Pancreas (tissue), 10 donors: ENCODE measurements at regions not wholly inside any gene's neighbourhood (a gene's known extent, or its start where the extent isn't known, plus 50 kb on each side); places are given as distances from the start of the nearest gene placed in this dataset.
"Not testable (repeated sequence)": the region's sequence is repeated elsewhere in the genome, so short reads cannot be mapped to it uniquely, and the experiment has no call there.

Source experiments
- ATAC-seq, 4 donors: fragments of 200-7000 bp; cut with Tn5 transposase; one replicate each; pipeline versions ENCODE4 v1.8.0 to v1.9.1; 2020; ENCODE audit warnings: mild to moderate bottlenecking in 4 of 4, moderate library complexity in 4 of 4
- DNase-seq, 6 donors: peaks; one replicate each; pipeline ENCODE4 v3.0.0-alpha.2; 2020
- FAIRE-seq: peaks from 2 replicates; lab custom pipeline; 2012; peaks lifted over from hg19 to GRCh38; lab: Jason Lieb, UNC
- H3K27ac ChIP-seq, 4 donors: fragments of 200-600 bp; sonication (generic); 1 replicate in 3 of 4; 2 replicates in 1 of 4; pipeline versions ENCODE4 v1.5.0 to v1.8.0; 2020
- H3K27me3 ChIP-seq, 4 donors: fragments of 200-600 bp; one replicate each; pipeline ENCODE4 v1.8.0; 2021
- H3K36me3 ChIP-seq, 3 donors: fragments of 200-600 bp; sonication (generic) in 1 of 3; one replicate each; pipeline versions ENCODE4 v1.5.0 to v1.8.0; 2020 to 2021
- H3K4me1 ChIP-seq, 3 donors: fragments of 200-600 bp; one replicate each; pipeline ENCODE4 v1.8.0; 2021
- H3K4me3 ChIP-seq, 4 donors: fragments of 200-600 bp; sonication (generic) in 2 of 4; one replicate each; pipeline versions ENCODE4 v1.5.0 to v1.8.0; 2020 to 2021
- H3K9me3 ChIP-seq, 4 donors: fragments of 200-600 bp; one replicate each; pipeline ENCODE4 v1.8.0; 2021
- WGBS, 2 donors: extraction: QIAGEN DNeasy Blood & Tissue Kit; methylation state at CpG; one replicate each; pipeline ENCODE4 v1.1.7; 2013; 5-methylcytosine and 5-hydroxymethylcytosine counted together
- intact Hi-C, 3 donors: fragments of 100-400 bp; cut with DNase I; formaldehyde crosslinking; loops; one replicate each; pipeline versions ENCODE4 v1.11.1 to v1.14.2; 2022
- donor health status: healthy with polysubstance abuse.
- donor health status: DM: no; HTN: no; CAD: no; lungs with moderate emphysema.
- donor health status: DM: no; HTN: no; CAD: no.
- donor health status: control.
- donor health status: control.
- donor health status: Bipolar disorder and iron deficiency.
- donor health status: DM: yes; HTN: yes; CAD: no.
- donor health status: DM: no; HTN: no; CAD: no.
- donor health status: DM: no; HTN: no; CAD: no.
- donor health status: DM: yes; HTN: yes; CAD: no.

DNA sequence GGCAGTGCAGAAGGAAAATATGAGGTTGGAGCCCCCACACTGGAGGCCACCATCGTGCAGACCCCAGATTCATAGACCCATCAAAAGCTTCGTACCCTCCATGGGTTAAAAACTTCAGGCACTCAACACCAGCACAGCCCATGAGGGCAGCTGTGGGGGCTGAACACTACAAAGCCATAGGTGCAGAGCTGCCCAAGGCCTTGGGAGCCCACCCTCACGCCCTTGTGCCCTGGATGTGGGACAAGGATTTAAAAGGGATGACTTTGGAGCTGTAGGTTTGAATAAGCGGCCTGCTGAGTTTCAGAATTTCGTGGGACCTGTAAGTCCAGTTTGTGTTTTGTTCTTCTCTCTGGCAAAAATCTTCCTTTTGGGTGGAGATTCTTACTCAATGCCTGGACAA lies 747.6 kb downstream of the SPATA31A6 start:
- H3K36me3 ChIP-seq, H3K9me3 ChIP-seq, FAIRE-seq, H3K27me3 ChIP-seq, ATAC-seq, DNase-seq, intact Hi-C loops, H3K4me1 ChIP-seq, H3K27ac ChIP-seq, H3K4me3 ChIP-seq: not testable (repeated sequence)
- WGBS, 2 donors, result 40 to 43% methylated on average over 3 to 5 of the region's 5 CpGs

DNA sequence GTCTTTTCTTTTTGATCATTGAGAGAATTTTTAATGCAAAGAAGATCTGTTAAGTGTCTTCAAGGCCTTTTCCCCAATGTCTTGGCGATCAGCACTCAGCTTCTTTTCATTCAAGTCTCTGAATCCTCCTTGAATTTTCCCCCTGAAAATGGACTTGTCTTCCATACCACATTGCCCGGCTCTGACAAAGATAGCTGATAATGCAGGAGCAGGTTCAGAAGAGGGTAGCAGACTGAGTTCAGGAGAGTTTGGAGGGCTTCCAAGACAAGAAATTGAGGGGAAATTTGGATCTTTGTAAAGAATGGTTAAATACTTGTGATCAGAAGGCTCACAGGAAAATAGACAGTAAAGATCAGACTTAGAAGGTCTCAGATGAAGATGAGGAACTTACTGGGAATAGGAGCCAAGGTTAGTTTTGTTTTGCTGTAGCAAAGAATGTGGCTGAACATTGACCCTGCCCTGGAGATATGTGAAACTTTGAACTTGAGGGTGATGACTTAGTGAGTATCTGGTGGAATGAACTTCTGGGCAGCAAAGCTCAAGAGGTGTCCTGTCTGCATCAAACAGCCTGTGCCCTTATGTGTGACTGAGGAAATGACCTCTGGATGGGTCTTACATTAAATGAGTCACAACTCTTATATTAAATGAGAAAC lies 754.2 kb downstream of the SPATA31A6 start:
- DNase-seq, ATAC-seq, H3K4me3 ChIP-seq, intact Hi-C loops, H3K4me1 ChIP-seq, H3K27me3 ChIP-seq, H3K27ac ChIP-seq, H3K36me3 ChIP-seq, H3K9me3 ChIP-seq, FAIRE-seq: not testable (repeated sequence)
- WGBS, 2 donors, result 30 to 37% methylated on average over 2 of the region's 2 CpGs

DNA sequence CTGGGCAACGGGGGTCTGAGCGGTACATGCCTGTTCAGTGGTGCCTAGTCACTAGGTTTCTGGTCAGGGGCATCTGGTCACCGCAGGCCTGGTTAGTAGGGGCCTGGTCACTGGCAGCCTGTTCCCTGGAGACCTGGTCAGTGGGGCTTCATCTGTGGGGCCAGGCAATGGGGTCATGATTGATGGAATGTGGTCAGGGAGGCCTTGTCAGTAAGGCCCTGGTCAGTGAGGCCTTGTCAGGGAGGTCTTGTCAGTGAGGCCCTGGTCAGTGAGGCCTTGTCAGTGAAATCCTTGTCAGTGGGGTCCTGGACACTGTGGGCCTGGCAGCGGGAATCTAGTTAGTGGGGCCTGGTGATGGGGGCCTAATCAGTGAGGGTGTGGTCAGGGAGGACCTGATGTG lies 763.6 kb downstream of the SPATA31A6 start:
- H3K9me3 ChIP-seq, H3K27ac ChIP-seq, H3K27me3 ChIP-seq, DNase-seq, H3K4me1 ChIP-seq, ATAC-seq, H3K36me3 ChIP-seq, H3K4me3 ChIP-seq, FAIRE-seq, intact Hi-C loops: not testable (repeated sequence)
- 72 to 83% methylated on average over 1 to 2 of the region's 4 CpGs for WGBS, 2 donors

DNA sequence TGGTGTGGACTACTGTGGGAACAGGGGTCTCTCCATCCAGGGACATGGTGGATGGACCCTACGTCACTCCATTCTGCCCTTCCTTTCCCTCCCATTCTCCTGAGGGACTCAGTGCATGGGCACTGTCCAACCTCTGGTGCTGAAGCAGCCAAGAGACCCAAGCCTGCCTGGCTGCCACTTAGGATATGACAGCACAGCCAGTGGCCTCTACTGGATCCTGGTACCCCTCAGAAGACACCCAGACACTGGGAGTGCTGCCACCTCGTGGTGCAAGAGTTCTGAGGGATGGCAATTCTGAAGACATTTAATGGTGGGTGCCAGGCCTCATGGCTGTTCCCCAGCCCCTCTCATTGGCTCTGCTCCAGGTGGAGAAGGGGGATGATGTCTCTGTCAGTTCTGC lies 767.8 kb downstream of the SPATA31A6 start:
- H3K36me3 ChIP-seq, DNase-seq, H3K27ac ChIP-seq, intact Hi-C loops, H3K4me3 ChIP-seq, H3K27me3 ChIP-seq, H3K4me1 ChIP-seq, ATAC-seq, FAIRE-seq, H3K9me3 ChIP-seq: not testable (repeated sequence)
- 41 to 42% methylated on average over 2 of the region's 2 CpGs for WGBS, 2 donors

DNA sequence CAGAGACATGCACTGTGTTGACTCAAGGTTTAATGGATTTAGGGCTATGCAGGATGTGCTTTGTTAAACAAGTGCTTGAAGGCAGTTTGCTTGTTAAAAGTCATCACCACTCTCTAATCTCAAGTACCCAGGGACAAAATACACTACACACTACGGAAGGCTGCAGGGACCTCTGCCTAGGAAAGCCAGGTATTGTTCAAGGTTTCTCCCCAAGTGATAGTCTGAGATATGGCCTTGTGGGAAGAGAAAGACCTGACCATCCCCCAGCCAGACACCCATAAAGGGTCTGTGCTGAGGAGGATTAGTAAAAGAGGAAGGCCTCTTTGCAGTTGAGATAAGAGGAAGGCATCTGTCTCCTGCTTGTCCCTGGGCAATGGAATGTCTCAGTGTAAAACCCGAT lies 781.7 kb downstream of the SPATA31A6 start:
- ATAC-seq, H3K4me1 ChIP-seq, H3K27ac ChIP-seq, H3K9me3 ChIP-seq, H3K4me3 ChIP-seq, intact Hi-C loops, H3K27me3 ChIP-seq, FAIRE-seq, H3K36me3 ChIP-seq, DNase-seq: not testable (repeated sequence)
- 14 to 25% methylated on average over 2 of the region's 2 CpGs for WGBS, 2 donors

DNA sequence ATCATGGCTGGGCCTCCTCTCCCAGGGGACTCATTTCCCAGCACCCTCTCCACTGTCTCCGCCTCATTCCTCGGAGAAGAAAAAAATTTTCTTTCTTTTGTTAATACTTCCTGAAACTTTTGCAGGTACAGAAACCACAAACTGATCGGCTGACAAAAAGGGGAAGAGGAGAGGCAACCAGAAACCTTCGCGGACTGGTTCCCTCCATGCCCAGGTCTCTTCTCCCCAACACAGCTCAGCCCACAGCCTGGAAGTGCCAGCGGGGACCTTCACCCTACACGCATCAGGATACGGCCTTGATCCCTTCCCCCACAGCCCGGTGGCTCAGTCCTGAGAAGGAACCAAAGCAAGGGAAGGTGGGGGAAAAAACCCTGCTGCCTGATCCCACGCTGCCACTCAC lies 788.4 kb downstream of the SPATA31A6 start:
- H3K36me3 ChIP-seq, H3K27ac ChIP-seq, H3K4me1 ChIP-seq, DNase-seq, H3K9me3 ChIP-seq, FAIRE-seq, H3K4me3 ChIP-seq, ATAC-seq, H3K27me3 ChIP-seq, intact Hi-C loops: not testable (repeated sequence)
- 77 to 79% methylated on average over 6 to 10 of the region's 10 CpGs for WGBS, 2 donors

DNA sequence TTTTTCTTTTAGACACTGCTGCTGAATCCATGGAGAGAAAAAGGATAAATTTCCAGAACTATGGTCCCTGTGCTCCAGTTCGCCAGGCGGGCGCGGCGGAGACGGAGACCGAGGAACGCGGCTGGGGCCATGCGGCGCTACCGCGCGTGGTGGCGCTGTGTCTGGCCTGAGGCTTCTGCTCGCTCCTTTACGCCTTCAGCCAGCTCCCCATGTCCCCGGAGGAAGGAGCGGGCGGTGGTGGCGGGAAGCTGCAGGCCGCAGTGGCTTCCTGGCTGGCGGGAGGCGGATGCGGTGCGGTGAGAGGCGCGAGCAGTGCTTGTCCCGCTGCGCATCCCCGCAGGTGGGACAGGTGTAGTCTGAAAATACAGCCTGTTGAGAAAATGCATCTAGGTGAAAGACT lies 791.3 kb downstream of the SPATA31A6 start:
- H3K36me3 ChIP-seq, H3K9me3 ChIP-seq, H3K4me1 ChIP-seq, FAIRE-seq, H3K27me3 ChIP-seq, DNase-seq, ATAC-seq, H3K4me3 ChIP-seq, H3K27ac ChIP-seq, intact Hi-C loops: not testable (repeated sequence)
- 18 to 19% methylated on average over 16 to 31 of the region's 31 CpGs for WGBS, 2 donors

DNA sequence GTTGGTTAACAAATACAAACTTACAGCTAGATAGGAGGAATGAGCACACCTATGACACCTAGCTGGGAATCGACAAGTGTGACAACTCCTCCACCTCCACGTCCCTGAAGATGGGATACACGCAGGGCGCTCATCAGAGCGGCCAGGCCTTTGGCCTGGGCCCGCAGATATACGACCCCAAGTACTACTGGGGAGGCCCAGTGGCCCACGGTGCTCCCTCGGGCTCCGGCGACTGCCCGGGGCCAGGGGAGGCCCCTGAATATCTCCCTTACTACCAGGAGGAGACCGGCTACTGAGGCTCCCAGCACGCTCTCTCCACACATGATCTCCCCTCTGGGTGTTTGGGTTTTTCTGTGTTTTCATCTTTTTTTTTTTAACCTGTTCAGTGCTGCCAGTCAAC lies 801.3 kb downstream of the SPATA31A6 start:
- H3K4me3 ChIP-seq, H3K9me3 ChIP-seq, FAIRE-seq, H3K27ac ChIP-seq, intact Hi-C loops, H3K4me1 ChIP-seq, ATAC-seq, H3K36me3 ChIP-seq, H3K27me3 ChIP-seq: not testable (repeated sequence)
- DNase-seq, result peak in 1 of 6 donors; percentile 32
- 72 to 75% methylated on average over 9 to 14 of the region's 14 CpGs for whole genome bisulfite sequencing, 2 donors
